H1 (cell line): ENCODE measurements at regions not wholly inside any gene's neighbourhood (a gene's known extent, or its start where the extent isn't known, plus 50 kb on each side); places are given as distances from the start of the nearest gene placed in this dataset.

Source experiments
- CTCF ChIP-seq, 3 experiments: IDR thresholded peaks; 1 replicate in 2 of 3; 2 replicates in 1 of 3; pipeline versions ENCODE4 v1.5.1 to v1.6.1; 2011; ENCODE audit warnings: low read length in 3 of 3, mild to moderate bottlenecking in 3 of 3, inconsistent platforms in 2 of 3, low read depth in 1 of 3, moderate library complexity in 1 of 3; ENCODE audit not compliant: insufficient read depth in 1 of 3; ENCODE audit errors: control extremely low read depth in 1 of 3
- EGR1 ChIP-seq: IDR thresholded peaks from 2 replicates; pipeline ENCODE4 v1.6.1; 2011; ENCODE audit warnings: low read depth, low read length, borderline replicate concordance
- GABPA ChIP-seq: IDR thresholded peaks from 2 replicates; pipeline ENCODE4 v1.6.1; 2011; ENCODE audit warnings: mild to moderate bottlenecking, low read length, moderate library complexity, borderline replicate concordance; ENCODE audit not compliant: insufficient read depth
- POLR2A ChIP-seq, 2 experiments: IDR thresholded peaks; 1 replicate in 1 of 2; 2 replicates in 1 of 2; pipeline ENCODE4 v1.6.1; 2011; ENCODE audit warnings: low read depth in 2 of 2, low read length in 2 of 2, mild to moderate bottlenecking in 2 of 2; ENCODE audit errors: control extremely low read depth in 1 of 2
- RAD21 ChIP-seq, 2 experiments: IDR thresholded peaks in 1 of 2; conservative IDR thresholded peaks in 1 of 2; 2 replicates each; pipeline ENCODE4 v1.6.1; 2011; ENCODE audit warnings: low read depth in 2 of 2, low read length in 2 of 2, improper control_type of control experiment in 1 of 2, inconsistent platforms in 1 of 2, mild to moderate bottlenecking in 1 of 2, moderate library complexity in 1 of 2
- TEAD4 ChIP-seq: IDR thresholded peaks from 2 replicates; pipeline ENCODE4 v1.6.1; 2012; ENCODE audit warnings: low read depth, low read length, inconsistent platforms, mixed read lengths

- no peak for TF ChIP-seq EGR1
- no peak for TF ChIP-seq TEAD4
- no peak for TF ChIP-seq RAD21 (IDR thresholded peaks at IDR 0.05 in 1 of 2, conservative IDR thresholded peaks at IDR 0.05 in 1 of 2; ENCODE audit: low read depth in 2 of 2, low read length in 2 of 2)
- no peak for TF ChIP-seq CTCF (IDR thresholded peaks at IDR 0.05; ENCODE audit: control extremely low read depth in 1 of 3, insufficient read depth in 1 of 3, low read depth in 1 of 3, low read length in 3 of 3)
- TF ChIP-seq GABPA = no peak
- no peak for TF ChIP-seq POLR2A (IDR thresholded peaks at IDR 0.05; ENCODE audit: control extremely low read depth in 1 of 2, low read depth in 2 of 2, low read length in 2 of 2)
Measured at GRCh38 chr5:4520559-4520958, 619.6 kb upstream of the ADAMTS16 start.
